Activated naive CD8-positive, alpha-beta T cell (primary cell): ENCODE measurements at regions not wholly inside any gene's neighbourhood (a gene's known extent, or its start where the extent isn't known, plus 50 kb on each side); places are given as distances from the start of the nearest gene placed in this dataset.
"Not testable (repeated sequence)": the region's sequence is repeated elsewhere in the genome, so short reads cannot be mapped to it uniquely, and the experiment has no call there.

Source experiments
- H3K27ac Mint-ChIP-seq: one replicate; pipeline ENCODE4 v1.8.0; 2021; ENCODE audit warnings: mixed read lengths
- H3K27me3 Mint-ChIP-seq: one replicate; pipeline ENCODE4 v1.8.0; 2021; ENCODE audit warnings: mixed read lengths
- H3K36me3 Mint-ChIP-seq: one replicate; pipeline ENCODE4 v1.8.0; 2021; ENCODE audit warnings: mixed read lengths
- H3K4me1 Mint-ChIP-seq: one replicate; pipeline ENCODE4 v1.8.0; 2021; ENCODE audit warnings: low read depth, mixed read lengths
- H3K4me3 Mint-ChIP-seq: one replicate; pipeline ENCODE4 v1.8.0; 2021; ENCODE audit warnings: mild to moderate bottlenecking, mixed read lengths
- H3K9me3 Mint-ChIP-seq: one replicate; pipeline ENCODE4 v1.8.0; 2021; ENCODE audit warnings: low read depth, mixed read lengths

DNA sequence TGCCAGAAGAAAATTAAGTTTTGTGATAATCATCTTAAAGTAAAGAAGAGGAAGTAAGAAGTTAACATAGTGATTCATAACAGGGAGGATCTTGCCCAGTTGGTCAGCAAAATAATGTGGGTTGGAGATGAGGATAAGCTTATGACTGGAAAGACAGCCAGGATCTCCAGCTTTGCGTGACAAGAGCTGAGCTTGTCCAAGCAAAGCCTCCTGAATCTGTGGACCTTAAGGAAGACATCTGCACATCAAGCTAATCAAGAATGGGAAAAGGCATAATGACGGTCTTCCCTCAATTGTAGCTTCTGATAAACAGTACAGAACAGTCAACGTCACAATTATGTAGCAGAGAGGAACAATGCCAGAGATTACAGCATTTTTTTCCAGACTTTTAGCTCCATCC, 744.7 kb upstream of the GOT2 start:
- Mint-ChIP-seq H3K36me3 (no peaks in the 10 kb centered on the region), H3K27ac (no peak overlapping the region), H3K9me3 (peaks cover 6% of the 10 kb centered on the region), H3K27me3 (no peaks in the 10 kb centered on the region), H3K4me1 (no peaks in the 10 kb centered on the region), H3K4me3 (no peak overlapping the region)

DNA sequence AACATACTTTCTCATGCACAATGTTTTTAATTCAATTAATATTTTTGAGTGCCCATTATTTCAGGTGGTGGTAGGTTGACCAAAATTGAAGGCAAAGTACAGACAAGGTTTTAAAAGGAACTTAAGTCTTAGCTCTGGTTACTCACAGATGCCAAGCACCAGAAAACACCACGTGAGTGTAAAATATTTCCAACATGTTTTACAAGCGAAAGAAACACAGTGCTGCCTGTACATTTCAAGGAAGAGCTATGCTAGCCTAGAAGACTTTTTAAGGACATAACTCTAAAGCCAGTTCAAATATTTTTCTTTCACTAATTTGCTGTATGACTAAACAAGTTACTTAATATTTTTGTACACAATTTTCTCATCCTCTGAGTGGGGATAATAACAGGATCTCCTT, 736.4 kb upstream of the GOT2 start:
- Mint-ChIP-seq H3K27me3 (no peaks in the 10 kb centered on the region), H3K27ac (no peak overlapping the region), H3K4me1 (no peaks in the 10 kb centered on the region), H3K36me3 (no peaks in the 10 kb centered on the region), H3K9me3 (no peaks in the 10 kb centered on the region), H3K4me3 (no peak overlapping the region)

DNA sequence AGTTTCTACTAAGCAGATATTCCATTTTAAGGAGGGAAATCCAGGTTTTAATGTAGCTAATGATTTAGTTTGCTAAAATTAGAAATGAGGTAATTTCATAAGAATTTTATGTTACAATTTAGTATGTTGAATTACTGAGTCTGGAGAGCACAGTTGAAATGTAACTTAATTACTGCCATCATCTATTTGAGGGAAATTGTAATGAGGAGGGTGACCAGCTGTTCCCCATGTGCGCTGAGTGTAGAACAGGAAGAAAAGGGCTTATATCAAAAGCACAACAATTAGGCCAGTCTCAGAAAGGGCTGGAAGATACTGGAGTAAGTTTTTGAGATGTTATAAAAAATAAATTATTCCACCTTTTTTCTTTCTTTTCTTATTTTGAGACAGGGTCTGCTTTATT, 735.1 kb upstream of the GOT2 start:
- Mint-ChIP-seq H3K27me3 (no peaks in the 10 kb centered on the region), H3K4me1 (no peaks in the 10 kb centered on the region), H3K36me3 (no peaks in the 10 kb centered on the region), H3K4me3 (no peak overlapping the region), H3K9me3 (no peaks in the 10 kb centered on the region), H3K27ac (no peak overlapping the region)

DNA sequence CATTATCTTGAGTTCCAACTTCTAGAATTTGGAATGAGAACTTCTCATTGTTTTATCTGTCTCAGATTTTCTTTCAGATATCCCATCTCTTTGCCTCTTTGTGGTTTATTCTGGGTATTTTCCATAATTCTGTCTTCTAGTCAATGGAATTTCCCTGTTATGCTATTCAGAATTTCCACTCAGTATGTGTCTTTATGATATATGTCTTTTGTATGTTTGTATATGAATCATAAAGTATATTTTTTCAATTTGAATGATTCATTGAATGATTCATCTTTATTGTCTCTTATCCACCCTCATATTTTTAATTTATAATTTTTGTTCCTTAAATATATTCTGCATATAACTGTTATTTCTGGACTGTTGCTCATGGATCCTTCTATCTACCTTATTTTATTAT, 729.7 kb upstream of the GOT2 start:
- Mint-ChIP-seq H3K27me3 (no peaks in the 10 kb centered on the region), H3K9me3 (peaks cover 6% of the 10 kb centered on the region), H3K27ac (no peak overlapping the region), H3K4me1 (no peaks in the 10 kb centered on the region), H3K4me3 (no peak overlapping the region), H3K36me3 (no peaks in the 10 kb centered on the region)

DNA sequence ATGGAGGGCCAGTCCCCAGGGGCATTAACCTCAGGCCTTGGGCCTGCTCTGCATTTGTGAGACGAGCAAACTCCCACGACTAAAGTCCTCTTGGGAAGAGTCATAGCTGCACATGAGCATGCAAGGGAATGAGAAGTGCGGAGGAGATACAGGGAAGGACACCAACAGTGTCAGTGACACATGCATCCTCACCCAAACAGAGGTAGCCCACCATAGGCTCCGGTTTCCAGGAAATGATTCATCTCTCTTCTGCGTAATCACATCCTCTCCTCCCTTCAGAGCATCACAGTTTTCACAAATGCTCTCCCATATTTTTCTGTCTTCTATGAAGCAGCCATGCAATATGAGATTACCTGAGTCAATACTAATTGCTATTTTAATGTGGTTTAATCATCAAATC, 725.7 kb upstream of the GOT2 start:
- H3K4me1 Mint-ChIP-seq, result no peaks in the 10 kb centered on the region
- no peak overlapping the region for H3K27ac Mint-ChIP-seq
- no peak overlapping the region for H3K4me3 Mint-ChIP-seq
- peaks cover 6% of the 10 kb centered on the region for H3K9me3 Mint-ChIP-seq
- no peaks in the 10 kb centered on the region for H3K36me3 Mint-ChIP-seq
- no peaks in the 10 kb centered on the region for H3K27me3 Mint-ChIP-seq

DNA sequence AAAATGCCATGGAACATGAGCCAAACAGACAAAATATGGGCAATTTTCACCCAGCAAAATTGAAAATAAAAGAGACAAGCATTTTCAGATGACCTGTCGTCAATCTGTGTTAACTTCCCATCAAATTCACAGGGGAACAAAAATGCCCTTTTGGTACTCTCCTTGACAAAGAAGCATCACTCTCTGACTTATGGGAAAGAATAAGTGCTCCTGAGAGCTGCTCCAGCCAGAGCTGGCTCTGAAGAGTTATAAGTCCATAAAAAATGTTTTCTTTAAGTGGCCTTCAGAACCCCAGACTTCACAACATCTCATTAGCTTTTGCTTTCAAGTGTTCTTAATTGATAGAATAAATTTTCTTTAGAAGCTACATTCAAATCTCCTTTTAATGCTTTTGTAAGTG, 721.4 kb upstream of the GOT2 start:
- H3K27me3 Mint-ChIP-seq, result no peaks in the 10 kb centered on the region
- no peak overlapping the region for H3K4me3 Mint-ChIP-seq
- no peaks in the 10 kb centered on the region for H3K4me1 Mint-ChIP-seq
- no peaks in the 10 kb centered on the region for H3K36me3 Mint-ChIP-seq
- H3K9me3 Mint-ChIP-seq, result peaks cover 4% of the 10 kb centered on the region
- no peak overlapping the region for H3K27ac Mint-ChIP-seq

DNA sequence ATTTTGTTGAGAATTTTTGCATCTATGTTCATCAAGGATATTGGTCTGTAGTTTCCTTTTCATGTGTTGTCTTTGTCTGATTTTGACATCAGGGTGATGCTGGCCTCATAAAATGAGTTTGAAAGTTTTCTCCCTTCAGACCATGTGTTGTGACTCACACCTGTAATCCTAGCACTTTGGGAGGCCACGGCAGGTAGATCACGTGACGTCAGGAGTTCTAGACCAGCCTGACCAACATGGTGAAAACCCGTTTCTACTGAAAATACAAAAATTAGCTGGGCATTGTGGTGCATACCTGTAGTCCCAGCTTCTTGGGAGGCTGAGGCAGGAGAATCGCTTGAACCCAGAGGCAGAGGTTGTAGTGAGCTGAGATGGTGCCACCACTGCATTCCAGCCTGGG, 716.4 kb upstream of the GOT2 start:
- H3K4me3 Mint-ChIP-seq, H3K27ac Mint-ChIP-seq: not testable (repeated sequence)

DNA sequence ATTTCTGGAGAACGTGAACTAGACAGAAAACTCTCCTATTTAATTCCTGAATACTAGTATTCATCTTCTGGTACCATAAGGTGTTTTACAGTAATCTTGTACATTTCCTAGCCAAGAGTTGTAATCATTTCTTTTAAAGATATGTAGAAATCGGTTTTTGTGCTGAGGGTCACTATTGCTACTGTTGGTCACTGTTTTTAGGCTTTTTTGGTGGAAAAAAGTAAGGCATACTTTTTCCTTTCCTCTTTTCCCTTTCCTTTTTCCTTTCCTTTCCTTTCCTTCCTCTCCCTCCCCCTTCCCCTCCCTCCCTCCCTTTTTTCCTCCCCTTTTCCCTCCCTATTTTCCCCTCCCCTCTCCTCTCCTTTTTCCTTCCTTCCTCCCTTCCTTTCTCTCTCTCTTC, 706.4 kb upstream of the GOT2 start:
- Mint-ChIP-seq H3K9me3 (peaks cover 10% of the 10 kb centered on the region), H3K36me3 (no peaks in the 10 kb centered on the region), H3K27ac (no peak overlapping the region), H3K27me3 (no peaks in the 10 kb centered on the region), H3K4me3 (no peak overlapping the region), H3K4me1 (no peaks in the 10 kb centered on the region)

More for the DNA sequence above, 716.4 kb upstream of the GOT2 start:
- H3K36me3 Mint-ChIP-seq, H3K4me1 Mint-ChIP-seq, H3K27me3 Mint-ChIP-seq: not testable (repeated sequence)
- peaks cover 15% of the 10 kb centered on the region for H3K9me3 Mint-ChIP-seq

DNA sequence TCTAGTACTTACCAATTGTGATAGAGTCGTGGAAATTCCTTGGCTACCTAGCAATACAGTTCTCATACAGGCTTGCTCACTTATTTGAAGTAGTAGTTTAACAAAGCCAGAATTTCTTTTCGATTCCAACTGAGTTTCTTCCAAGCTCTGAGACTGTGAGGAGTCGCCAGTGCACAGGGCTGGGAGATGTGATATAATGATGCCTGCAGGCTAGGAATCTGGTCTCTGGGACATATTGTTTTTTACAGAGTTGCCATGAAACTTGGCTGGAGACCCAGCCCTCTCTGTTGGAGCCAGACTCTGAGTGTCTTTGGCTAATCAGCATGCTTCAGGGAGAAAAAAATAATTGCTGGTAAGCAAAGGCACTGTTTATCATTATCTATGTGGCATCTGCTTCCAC, 698.8 kb upstream of the GOT2 start:
- Mint-ChIP-seq H3K36me3 (no peaks in the 10 kb centered on the region), H3K4me3 (no peak overlapping the region), H3K9me3 (peaks cover 9% of the 10 kb centered on the region), H3K4me1 (no peaks in the 10 kb centered on the region), H3K27ac (no peak overlapping the region), H3K27me3 (no peaks in the 10 kb centered on the region)

DNA sequence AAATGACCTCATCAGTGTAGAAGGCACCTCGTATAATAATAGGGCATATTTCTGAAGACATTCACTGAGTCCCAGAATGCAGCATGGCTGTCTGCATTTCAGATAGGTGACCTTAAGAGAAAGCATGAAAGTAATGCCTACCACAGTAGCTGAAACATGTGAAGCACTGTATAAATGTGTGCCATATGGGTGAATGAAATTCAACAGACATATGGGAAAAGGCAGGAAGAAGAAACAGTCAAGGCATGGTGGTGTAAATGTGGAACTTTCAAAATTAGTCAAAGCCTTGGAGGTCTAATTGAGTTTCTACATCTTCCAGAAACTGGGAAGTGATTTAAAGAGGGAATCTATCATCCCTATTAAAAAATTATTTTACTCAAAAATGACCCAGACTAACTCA, 698.2 kb upstream of the GOT2 start:
- peaks cover 8% of the 10 kb centered on the region for H3K9me3 Mint-ChIP-seq
- no peaks in the 10 kb centered on the region for H3K4me1 Mint-ChIP-seq
- no peak overlapping the region for H3K4me3 Mint-ChIP-seq
- H3K27ac Mint-ChIP-seq, result no peak overlapping the region
- H3K36me3 Mint-ChIP-seq, result no peaks in the 10 kb centered on the region
- no peaks in the 10 kb centered on the region for H3K27me3 Mint-ChIP-seq

DNA sequence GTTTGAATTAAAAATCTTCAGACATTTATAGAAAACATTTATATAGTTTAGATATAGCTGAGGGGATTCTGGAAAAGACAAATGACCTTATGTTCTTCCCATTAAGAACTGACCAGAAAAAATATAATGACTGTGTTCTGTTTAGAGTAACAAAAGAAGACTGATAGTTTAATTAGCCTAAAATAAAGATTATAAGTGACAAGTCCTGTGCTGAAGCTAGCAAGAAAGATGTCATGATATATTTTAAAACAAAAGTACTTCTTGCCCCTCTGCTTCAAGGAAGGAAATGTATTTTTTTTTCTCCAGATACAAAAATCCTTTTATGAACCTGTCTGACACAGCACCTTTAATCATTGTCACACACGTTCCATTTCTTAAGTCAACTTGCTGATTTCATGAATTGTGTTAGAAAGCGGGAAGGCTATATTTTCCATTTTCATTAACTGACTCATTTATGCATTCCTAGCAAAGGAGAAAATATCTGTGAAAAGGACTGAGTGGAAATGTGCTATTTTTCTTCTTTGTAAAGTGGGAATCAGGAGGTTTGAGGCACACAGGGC, 690.7 kb upstream of the GOT2 start:
- H3K27ac Mint-ChIP-seq, result no peak overlapping the region
- H3K36me3 Mint-ChIP-seq, result no peaks in the 10 kb centered on the region
- H3K9me3 Mint-ChIP-seq, result peaks cover 5% of the 10 kb centered on the region
- H3K4me1 Mint-ChIP-seq, result no peaks in the 10 kb centered on the region
- no peak overlapping the region for H3K4me3 Mint-ChIP-seq
- no peaks in the 10 kb centered on the region for H3K27me3 Mint-ChIP-seq

DNA sequence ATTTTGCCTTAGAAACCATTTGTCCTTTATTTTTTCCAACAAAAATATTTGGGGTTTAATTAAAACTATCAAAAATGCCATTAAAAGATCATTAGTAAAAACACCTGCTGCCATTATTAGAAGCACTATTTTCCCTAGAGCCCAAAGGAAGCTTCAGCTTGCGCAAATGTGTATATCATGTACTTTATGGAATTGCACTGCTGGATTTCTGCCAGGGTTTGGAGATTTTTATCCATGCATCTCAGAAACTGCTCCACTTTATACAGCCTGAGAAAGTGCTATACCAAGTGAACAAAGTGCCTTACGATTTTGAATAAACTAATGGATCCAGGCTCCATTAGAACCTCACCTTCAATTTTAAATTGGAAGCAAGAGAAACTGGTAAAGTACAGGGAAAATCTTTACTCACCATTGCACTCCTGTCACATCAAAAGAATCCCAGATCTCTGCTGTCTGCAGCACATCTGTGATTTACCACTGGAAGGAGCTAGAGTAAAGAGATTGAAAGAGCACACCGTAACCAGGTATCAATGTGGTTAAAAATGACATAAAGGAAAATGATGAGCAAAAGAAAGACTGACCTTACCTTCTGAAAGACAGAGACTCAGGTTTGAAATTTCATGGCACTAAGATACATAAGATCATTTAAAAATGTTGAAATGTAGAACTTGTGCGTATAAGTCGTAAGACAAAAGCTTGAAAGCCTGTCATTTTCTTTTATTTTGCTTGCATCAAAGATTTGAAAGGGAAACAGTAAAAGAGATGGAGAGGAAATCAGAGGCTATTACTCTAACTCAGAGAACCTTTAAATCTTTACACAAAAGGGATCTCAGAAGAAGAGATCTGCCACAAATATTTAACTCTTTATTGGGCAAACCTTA, 678.1 kb upstream of the GOT2 start:
- H3K27me3 Mint-ChIP-seq, result no peaks in the 10 kb centered on the region
- no peaks in the 10 kb centered on the region for H3K4me1 Mint-ChIP-seq
- H3K9me3 Mint-ChIP-seq, result peaks cover 3% of the 10 kb centered on the region
- no peak overlapping the region for H3K27ac Mint-ChIP-seq
- no peaks in the 10 kb centered on the region for H3K36me3 Mint-ChIP-seq
- H3K4me3 Mint-ChIP-seq, result no peak overlapping the region

DNA sequence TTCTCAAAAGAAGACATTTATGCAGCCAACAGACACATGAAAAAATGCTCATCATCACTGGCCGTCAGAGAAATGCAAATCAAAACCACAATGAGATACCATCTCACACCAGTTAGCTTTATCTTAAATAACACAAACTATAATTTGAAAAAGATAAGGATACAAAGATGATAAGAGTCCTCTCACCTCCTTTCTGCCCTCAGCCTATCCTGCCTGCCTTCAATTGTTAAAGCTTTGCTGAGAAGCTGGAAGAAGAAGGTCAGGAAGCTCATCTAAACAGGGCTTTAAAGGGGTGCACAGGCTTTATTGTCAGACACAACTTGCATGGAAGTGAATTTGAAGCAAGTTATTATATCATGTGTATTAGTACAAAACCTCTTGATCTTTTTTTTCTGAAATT, 676.3 kb upstream of the GOT2 start:
- H3K27ac Mint-ChIP-seq, result no peak overlapping the region
- no peaks in the 10 kb centered on the region for H3K4me1 Mint-ChIP-seq
- H3K9me3 Mint-ChIP-seq, result peaks cover 6% of the 10 kb centered on the region
- no peaks in the 10 kb centered on the region for H3K36me3 Mint-ChIP-seq
- H3K4me3 Mint-ChIP-seq, result no peak overlapping the region
- H3K27me3 Mint-ChIP-seq, result no peaks in the 10 kb centered on the region

DNA sequence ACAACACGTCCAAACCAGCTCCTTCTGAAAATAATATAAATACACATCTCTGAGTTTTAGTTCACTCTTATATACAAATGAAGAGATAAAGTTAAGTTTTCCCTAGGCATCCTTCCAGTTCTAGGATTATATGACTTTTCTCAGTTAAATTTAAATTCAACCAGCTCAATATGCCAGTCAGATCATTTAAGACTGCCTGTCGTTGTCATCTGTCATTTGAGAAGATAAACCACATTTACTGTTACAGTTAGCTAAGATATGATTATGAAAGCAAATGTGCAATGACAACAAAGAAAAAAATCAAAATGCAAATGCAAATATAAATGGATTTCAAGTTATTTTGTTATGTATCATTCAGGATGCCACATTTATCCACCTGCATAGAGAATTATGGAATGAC, 671.7 kb upstream of the GOT2 start:
- H3K36me3 Mint-ChIP-seq, result no peaks in the 10 kb centered on the region
- peaks cover 6% of the 10 kb centered on the region for H3K9me3 Mint-ChIP-seq
- no peaks in the 10 kb centered on the region for H3K27me3 Mint-ChIP-seq
- no peak overlapping the region for H3K27ac Mint-ChIP-seq
- H3K4me1 Mint-ChIP-seq, result no peaks in the 10 kb centered on the region
- H3K4me3 Mint-ChIP-seq, result no peak overlapping the region

DNA sequence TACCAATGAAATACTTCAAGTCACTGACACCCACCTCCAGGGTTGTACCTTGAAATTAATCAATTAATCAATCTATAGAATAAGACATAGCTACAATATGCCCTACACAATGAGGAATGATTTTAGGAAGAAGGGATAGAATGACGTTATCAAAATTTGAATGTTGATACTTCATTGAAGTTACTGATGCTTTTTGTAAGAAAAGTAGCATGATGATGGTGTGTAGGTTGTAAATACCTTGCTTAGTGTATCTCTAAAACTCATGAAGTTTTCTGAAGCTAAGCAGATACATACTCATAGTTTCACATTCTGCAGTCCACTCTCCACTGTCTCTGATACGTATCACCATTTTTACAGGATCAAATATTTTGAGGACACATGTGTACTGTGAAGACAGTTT, 670.4 kb upstream of the GOT2 start:
- Mint-ChIP-seq H3K27ac (no peak overlapping the region), H3K4me1 (no peaks in the 10 kb centered on the region), H3K9me3 (peaks cover 6% of the 10 kb centered on the region), H3K36me3 (no peaks in the 10 kb centered on the region), H3K27me3 (no peaks in the 10 kb centered on the region), H3K4me3 (no peak overlapping the region)

DNA sequence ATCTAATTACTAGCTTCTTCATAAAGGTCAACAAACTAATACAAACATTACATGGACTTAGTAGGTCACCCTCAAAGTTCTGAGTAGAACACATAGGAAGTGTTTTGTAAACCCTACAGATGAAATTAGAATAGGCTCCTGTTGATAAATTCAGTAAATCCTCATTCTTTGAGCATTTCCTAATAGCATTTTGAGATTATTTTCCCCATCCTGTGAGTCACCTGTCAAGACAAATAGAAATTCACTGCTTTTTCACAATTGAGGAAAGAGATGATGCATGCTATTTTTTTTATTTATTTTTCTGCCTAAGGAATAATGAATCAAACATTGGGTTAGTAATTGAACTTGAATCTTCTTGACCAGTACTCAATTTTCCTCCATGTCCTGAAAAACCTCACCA, 666.7 kb upstream of the GOT2 start:
- H3K27me3 Mint-ChIP-seq, result no peaks in the 10 kb centered on the region
- H3K36me3 Mint-ChIP-seq, result no peaks in the 10 kb centered on the region
- H3K4me3 Mint-ChIP-seq, result no peak overlapping the region
- H3K27ac Mint-ChIP-seq, result no peak overlapping the region
- peaks cover 3% of the 10 kb centered on the region for H3K9me3 Mint-ChIP-seq
- no peaks in the 10 kb centered on the region for H3K4me1 Mint-ChIP-seq
